GM23338 (cell line): ENCODE measurements at regions not wholly inside any gene's neighbourhood (a gene's known extent, or its start where the extent isn't known, plus 50 kb on each side); places are given as distances from the start of the nearest gene placed in this dataset.

ENCODE experiments used
- ATAC-seq: fragments of 200-7000 bp; cut with Tn5 transposase; 3 replicates; pipeline ENCODE4 v1.9.1; 2020
- DNase-seq: peaks from one replicate; pipeline ENCODE4 v3.0.0-alpha.2; 2015; ENCODE audit warnings: low spot score
- H2AFZ ChIP-seq: fragments of 200-600 bp; sonication (generic); 2 replicates; pipeline ENCODE4 v1.8.0; 2016; ENCODE audit warnings: antibody characterized with exemption, mild to moderate bottlenecking, moderate library complexity
- H3F3A ChIP-seq: fragments of 200-600 bp; sonication (generic); replicated peaks from 2 replicates; pipeline ENCODE4 v1.8.0; 2017; ENCODE audit warnings: antibody characterized with exemption, mixed run types, low read depth
- H3K27ac ChIP-seq: fragments of 200-600 bp; sonication (generic); 2 replicates; pipeline ENCODE4 v1.6.1; 2016; ENCODE audit warnings: low read depth
- H3K27me3 ChIP-seq: fragments of 200-600 bp; sonication (generic); 2 replicates; pipeline ENCODE4 v1.8.0; 2016; ENCODE audit warnings: mild to moderate bottlenecking, mixed run types, moderate library complexity; ENCODE audit not compliant: insufficient read depth
- H3K36me3 ChIP-seq: fragments of 200-600 bp; sonication (generic); 2 replicates; pipeline ENCODE4 v1.8.0; 2016; ENCODE audit warnings: mild to moderate bottlenecking; ENCODE audit not compliant: insufficient read depth
- H3K4me1 ChIP-seq: fragments of 200-600 bp; sonication (generic); 2 replicates; pipeline ENCODE4 v1.8.0; 2016; ENCODE audit warnings: mild to moderate bottlenecking, moderate library complexity; ENCODE audit not compliant: insufficient read depth
- H3K4me2 ChIP-seq: fragments of 200-600 bp; sonication (generic); 2 replicates; pipeline ENCODE4 v1.7.1; 2017; ENCODE audit warnings: mixed run types
- H3K4me3 ChIP-seq: fragments of 200-600 bp; sonication (generic); 2 replicates; pipeline ENCODE4 v1.6.1; 2016; ENCODE audit warnings: mixed run types
- H3K79me2 ChIP-seq: fragments of 200-600 bp; sonication (generic); replicated peaks from 2 replicates; pipeline ENCODE4 v1.8.0; 2017; ENCODE audit warnings: mild to moderate bottlenecking; ENCODE audit not compliant: insufficient read depth
- H3K9me2 ChIP-seq: fragments of 200-600 bp; sonication (generic); 2 replicates; pipeline ENCODE4 v1.8.0; 2017; ENCODE audit not compliant: insufficient read depth
- H4K20me1 ChIP-seq: fragments of 200-600 bp; sonication (generic); replicated peaks from 2 replicates; pipeline ENCODE4 v1.8.0; 2017; ENCODE audit warnings: mild to moderate bottlenecking; ENCODE audit not compliant: insufficient read depth
- H3K27ac Mint-ChIP-seq: 2 replicates; pipeline ENCODE4 v1.8.0; 2020; ENCODE audit warnings: inconsistent platforms, mild to moderate bottlenecking, moderate library complexity, mixed read lengths
- H3K27me3 Mint-ChIP-seq: 3 replicates; pipeline ENCODE4 v1.8.0; 2022; ENCODE audit warnings: low read depth, mild to moderate bottlenecking, moderate library complexity, mixed read lengths, inconsistent platforms; ENCODE audit not compliant: insufficient read depth, poor library complexity
- H3K36me3 Mint-ChIP-seq: 3 replicates; pipeline ENCODE4 v1.8.0; 2021; ENCODE audit warnings: low read depth, mild to moderate bottlenecking, inconsistent platforms, moderate library complexity, mixed read lengths
- H3K4me1 Mint-ChIP-seq: 3 replicates; pipeline ENCODE4 v1.8.0; 2020; ENCODE audit warnings: mild to moderate bottlenecking, inconsistent platforms, mixed read lengths
- H3K4me3 Mint-ChIP-seq: 3 replicates; pipeline ENCODE4 v1.8.0; 2021; ENCODE audit warnings: moderate library complexity, mild to moderate bottlenecking, inconsistent platforms, mixed read lengths
- H3K9me3 Mint-ChIP-seq: 3 replicates; pipeline ENCODE4 v1.8.0; 2020; ENCODE audit warnings: moderate library complexity, mild to moderate bottlenecking, inconsistent platforms, mixed read lengths
- JUNB ChIP-seq: IDR thresholded peaks from one replicate; pipeline ENCODE4 v1.6.1; 2016; ENCODE audit warnings: antibody characterized with exemption; ENCODE audit not compliant: unreplicated experiment
- NANOG ChIP-seq: IDR thresholded peaks from 2 replicates; pipeline ENCODE4 v1.6.1; 2016; ENCODE audit warnings: antibody characterized with exemption, borderline replicate concordance
- STAT1 ChIP-seq: IDR thresholded peaks from one replicate; pipeline ENCODE4 v1.6.1; 2016; ENCODE audit warnings: antibody characterized with exemption; ENCODE audit not compliant: unreplicated experiment
- ZNF331 ChIP-seq: fragments of 250-450 bp; sonication (Bioruptor Pico); IDR thresholded peaks from 2 replicates; pipeline ENCODE4 v1.5.0; 2020; ENCODE audit warnings: low read depth, mild to moderate bottlenecking, moderate library complexity
- TF ChIP-seq, protein P1 (sequence below): IDR thresholded peaks from 2 replicates; pipeline ENCODE4 v1.6.1; 2016; ENCODE audit warnings: antibody characterized with exemption
- TF ChIP-seq, protein P2 (sequence below): fragments of 250-450 bp; sonication (Bioruptor Pico); IDR thresholded peaks from 2 replicates; pipeline ENCODE4 v1.5.0; 2020; ENCODE audit warnings: mild to moderate bottlenecking, moderate library complexity

DNA sequence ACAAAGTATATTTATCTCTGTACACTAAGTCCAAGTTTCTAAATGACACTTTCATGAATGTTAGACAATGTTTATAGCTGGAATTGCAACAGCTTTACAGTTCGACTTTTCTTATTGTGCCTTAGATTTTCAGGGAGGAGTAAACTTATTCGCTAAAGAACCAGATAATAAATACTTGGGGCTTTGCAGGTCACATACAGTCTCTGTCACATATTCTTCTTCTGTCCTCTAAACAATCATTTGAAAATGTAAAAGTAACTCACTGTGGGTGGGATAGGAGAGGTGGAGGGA lies 132.6 kb downstream of the SPRY1 start:
- Mint-ChIP-seq H3K4me1 (no peaks in the 10 kb centered on the region; the same call in 1 of the 3 replicates), H3K27ac (no peak overlapping the region), H3K36me3 (no peaks in the 10 kb centered on the region), H3K4me3 (no peak overlapping the region), H3K27me3 (peaks cover 2% of the 10 kb centered on the region), H3K9me3 (peaks cover 4% of the 10 kb centered on the region; the same call in 2 of the 3 replicates)
- H3K9me2 ChIP-seq = no peaks in the 10 kb centered on the region; the same call in 1 of the 2 replicates
- H3K79me2 ChIP-seq = no peaks in the 10 kb centered on the region
- no peaks in the 10 kb centered on the region for H3K4me1 ChIP-seq
- H3K4me3 ChIP-seq = no peak overlapping the region
- no peaks in the 10 kb centered on the region for H3K27me3 ChIP-seq
- DNase-seq (no peak), ATAC-seq (no peak)
- peak overlapping the region; percentile 40; the same call in 1 of the 2 replicates for H2AFZ ChIP-seq
- no peak overlapping the region for H3K4me2 ChIP-seq
- H3F3A ChIP-seq = no peaks in the 10 kb centered on the region
- no peak overlapping the region for H3K27ac ChIP-seq
- TF ChIP-seq NANOG = no peak
- no peak for TF ChIP-seq JUNB
- TF ChIP-seq, protein P1, sequence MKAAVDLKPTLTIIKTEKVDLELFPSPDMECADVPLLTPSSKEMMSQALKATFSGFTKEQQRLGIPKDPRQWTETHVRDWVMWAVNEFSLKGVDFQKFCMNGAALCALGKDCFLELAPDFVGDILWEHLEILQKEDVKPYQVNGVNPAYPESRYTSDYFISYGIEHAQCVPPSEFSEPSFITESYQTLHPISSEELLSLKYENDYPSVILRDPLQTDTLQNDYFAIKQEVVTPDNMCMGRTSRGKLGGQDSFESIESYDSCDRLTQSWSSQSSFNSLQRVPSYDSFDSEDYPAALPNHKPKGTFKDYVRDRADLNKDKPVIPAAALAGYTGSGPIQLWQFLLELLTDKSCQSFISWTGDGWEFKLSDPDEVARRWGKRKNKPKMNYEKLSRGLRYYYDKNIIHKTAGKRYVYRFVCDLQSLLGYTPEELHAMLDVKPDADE = no peak
- no peak for TF ChIP-seq STAT1
- no peak for TF ChIP-seq ZNF331 (CRISPR knock-in tag)
- TF ChIP-seq, protein P2, sequence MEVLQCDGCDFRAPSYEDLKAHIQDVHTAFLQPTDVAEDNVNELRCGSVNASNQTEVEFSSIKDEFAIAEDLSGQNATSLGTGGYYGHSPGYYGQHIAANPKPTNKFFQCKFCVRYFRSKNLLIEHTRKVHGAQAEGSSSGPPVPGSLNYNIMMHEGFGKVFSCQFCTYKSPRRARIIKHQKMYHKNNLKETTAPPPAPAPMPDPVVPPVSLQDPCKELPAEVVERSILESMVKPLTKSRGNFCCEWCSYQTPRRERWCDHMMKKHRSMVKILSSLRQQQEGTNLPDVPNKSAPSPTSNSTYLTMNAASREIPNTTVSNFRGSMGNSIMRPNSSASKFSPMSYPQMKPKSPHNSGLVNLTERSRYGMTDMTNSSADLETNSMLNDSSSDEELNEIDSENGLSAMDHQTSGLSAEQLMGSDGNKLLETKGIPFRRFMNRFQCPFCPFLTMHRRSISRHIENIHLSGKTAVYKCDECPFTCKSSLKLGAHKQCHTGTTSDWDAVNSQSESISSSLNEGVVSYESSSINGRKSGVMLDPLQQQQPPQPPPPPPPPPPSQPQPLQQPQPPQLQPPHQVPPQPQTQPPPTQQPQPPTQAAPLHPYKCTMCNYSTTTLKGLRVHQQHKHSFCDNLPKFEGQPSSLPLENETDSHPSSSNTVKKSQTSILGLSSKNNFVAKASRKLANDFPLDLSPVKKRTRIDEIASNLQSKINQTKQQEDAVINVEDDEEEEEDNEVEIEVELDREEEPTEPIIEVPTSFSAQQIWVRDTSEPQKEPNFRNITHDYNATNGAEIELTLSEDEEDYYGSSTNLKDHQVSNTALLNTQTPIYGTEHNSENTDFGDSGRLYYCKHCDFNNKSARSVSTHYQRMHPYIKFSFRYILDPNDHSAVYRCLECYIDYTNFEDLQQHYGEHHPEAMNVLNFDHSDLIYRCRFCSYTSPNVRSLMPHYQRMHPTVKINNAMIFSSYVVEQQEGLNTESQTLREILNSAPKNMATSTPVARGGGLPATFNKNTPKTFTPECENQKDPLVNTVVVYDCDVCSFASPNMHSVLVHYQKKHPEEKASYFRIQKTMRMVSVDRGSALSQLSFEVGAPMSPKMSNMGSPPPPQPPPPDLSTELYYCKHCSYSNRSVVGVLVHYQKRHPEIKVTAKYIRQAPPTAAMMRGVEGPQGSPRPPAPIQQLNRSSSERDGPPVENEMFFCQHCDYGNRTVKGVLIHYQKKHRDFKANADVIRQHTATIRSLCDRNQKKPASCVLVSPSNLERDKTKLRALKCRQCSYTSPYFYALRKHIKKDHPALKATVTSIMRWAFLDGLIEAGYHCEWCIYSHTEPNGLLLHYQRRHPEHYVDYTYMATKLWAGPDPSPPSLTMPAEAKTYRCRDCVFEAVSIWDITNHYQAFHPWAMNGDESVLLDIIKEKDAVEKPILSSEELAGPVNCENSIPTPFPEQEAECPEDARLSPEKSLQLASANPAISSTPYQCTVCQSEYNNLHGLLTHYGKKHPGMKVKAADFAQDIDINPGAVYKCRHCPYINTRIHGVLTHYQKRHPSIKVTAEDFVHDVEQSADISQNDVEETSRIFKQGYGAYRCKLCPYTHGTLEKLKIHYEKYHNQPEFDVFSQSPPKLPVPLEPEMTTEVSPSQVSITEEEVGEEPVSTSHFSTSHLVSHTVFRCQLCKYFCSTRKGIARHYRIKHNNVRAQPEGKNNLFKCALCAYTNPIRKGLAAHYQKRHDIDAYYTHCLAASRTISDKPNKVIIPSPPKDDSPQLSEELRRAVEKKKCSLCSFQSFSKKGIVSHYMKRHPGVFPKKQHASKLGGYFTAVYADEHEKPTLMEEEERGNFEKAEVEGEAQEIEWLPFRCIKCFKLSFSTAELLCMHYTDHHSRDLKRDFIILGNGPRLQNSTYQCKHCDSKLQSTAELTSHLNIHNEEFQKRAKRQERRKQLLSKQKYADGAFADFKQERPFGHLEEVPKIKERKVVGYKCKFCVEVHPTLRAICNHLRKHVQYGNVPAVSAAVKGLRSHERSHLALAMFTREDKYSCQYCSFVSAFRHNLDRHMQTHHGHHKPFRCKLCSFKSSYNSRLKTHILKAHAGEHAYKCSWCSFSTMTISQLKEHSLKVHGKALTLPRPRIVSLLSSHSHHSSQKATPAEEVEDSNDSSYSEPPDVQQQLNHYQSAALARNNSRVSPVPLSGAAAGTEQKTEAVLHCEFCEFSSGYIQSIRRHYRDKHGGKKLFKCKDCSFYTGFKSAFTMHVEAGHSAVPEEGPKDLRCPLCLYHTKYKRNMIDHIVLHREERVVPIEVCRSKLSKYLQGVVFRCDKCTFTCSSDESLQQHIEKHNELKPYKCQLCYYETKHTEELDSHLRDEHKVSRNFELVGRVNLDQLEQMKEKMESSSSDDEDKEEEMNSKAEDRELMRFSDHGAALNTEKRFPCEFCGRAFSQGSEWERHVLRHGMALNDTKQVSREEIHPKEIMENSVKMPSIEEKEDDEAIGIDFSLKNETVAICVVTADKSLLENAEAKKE (CRISPR knock-in tag) = no peak
- H3K36me3 ChIP-seq = no peaks in the 10 kb centered on the region
- H4K20me1 ChIP-seq = no peaks in the 10 kb centered on the region

DNA sequence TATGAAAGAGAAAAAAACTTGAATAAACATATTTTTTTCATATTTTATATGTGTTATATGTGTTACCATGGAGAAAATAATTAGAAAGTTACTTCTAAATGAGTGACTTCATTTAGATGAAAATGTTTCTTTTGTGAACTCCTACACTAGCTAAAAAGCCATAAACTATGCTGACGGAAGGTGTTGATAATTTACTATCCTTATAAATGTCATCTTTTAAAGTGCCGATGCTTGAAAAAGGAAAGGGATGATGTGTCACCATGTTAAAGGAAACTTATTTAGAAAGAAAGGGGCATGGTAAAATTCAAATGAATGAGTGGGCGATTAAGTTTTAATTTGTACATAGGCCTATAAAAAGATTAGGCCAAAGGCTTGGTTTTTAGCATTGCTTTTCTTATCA lies 133.8 kb downstream of the SPRY1 start:
- H3K27me3 Mint-ChIP-seq = peaks cover 2% of the 10 kb centered on the region
- Histone ChIP-seq H3K4me2 (no peak overlapping the region), H4K20me1 (no peaks in the 10 kb centered on the region), H3F3A (no peaks in the 10 kb centered on the region), H3K9me2 (no peaks in the 10 kb centered on the region; the same call in 1 of the 2 replicates), H3K27ac (no peak overlapping the region), H3K4me1 (no peaks in the 10 kb centered on the region), H3K27me3 (no peaks in the 10 kb centered on the region), H3K36me3 (no peaks in the 10 kb centered on the region), H2AFZ (no peak overlapping the region), H3K4me3 (no peak overlapping the region), H3K79me2 (no peaks in the 10 kb centered on the region)
- H3K9me3 Mint-ChIP-seq = peaks cover 4% of the 10 kb centered on the region; the same call in 2 of the 3 replicates
- DNase-seq (no peak), ATAC-seq (no peak)
- no peaks in the 10 kb centered on the region; the same call in 1 of the 3 replicates for H3K4me1 Mint-ChIP-seq
- no peak overlapping the region for H3K4me3 Mint-ChIP-seq
- no peak overlapping the region for H3K27ac Mint-ChIP-seq
- H3K36me3 Mint-ChIP-seq = no peaks in the 10 kb centered on the region
- TF ChIP-seq, protein P2 (CRISPR knock-in tag) = no peak
